Retina (tissue), 1 donor: ENCODE measurements at regions not wholly inside any gene's neighbourhood (a gene's known extent, or its start where the extent isn't known, plus 50 kb on each side); places are given as distances from the start of the nearest gene placed in this dataset.

Experiments used
- DNase-seq: peaks from one replicate; pipeline ENCODE4 v3.0.0-alpha.2; 2016

DNA sequence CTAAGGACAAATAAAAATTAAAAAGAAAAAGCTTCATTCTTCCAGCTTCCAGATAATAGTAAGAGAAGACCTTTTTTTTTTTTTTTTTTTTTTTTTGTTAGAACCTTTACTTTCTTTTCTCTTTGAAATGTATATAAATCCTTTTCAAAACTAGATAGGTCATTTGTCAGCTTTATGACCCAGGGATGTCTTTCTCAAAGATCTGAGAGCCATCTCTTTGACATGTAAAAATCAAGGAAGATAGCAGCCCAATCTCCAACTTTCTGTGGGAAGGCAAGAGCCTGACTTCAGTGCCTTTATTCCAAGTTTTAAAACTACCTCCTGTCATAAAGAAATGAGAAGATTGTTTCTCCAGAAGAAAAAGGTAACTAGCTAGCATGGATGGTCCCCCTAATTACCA is 203.3 kb upstream of the LRFN5 start:
- no peak for DNase-seq

DNA sequence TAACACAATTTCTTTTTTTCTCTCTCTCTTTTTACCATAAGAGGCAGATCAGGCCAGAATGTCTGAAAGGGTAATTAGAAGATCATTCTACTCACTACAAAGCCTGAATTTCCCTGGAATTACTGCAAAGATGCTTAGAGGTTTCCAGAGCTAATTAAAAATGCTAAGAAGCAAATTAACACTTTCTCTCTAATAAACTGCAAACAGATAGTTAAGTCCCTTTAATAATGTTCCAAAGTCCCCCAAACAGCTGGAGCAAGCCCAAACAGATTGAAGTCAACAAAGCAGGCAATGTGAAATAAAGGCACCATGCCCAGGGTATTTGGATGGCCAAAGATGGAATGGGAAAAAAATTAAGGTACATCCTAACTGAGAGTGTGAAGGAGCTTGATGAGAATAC is 208.8 kb upstream of the LRFN5 start:
- no peak for DNase-seq

DNA sequence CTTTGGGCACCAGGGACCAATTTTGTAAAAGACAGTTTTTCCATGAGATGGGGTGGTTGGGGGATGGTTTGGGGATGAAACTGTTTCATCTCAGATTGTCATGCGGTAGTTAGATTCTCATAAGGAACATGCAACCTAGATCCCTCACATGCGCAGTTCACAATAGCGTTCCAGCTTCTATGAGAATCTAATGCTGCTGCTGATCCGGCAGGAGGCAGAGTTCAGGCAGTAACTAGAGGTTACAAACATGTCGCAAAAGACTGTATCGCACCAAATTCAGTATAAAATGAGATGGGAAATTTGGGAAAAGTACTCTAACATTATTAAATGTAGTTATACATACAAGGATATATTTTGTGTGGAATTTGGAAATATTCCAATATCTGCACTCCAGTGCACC is 213.2 kb upstream of the LRFN5 start:
- no peak for DNase-seq

DNA sequence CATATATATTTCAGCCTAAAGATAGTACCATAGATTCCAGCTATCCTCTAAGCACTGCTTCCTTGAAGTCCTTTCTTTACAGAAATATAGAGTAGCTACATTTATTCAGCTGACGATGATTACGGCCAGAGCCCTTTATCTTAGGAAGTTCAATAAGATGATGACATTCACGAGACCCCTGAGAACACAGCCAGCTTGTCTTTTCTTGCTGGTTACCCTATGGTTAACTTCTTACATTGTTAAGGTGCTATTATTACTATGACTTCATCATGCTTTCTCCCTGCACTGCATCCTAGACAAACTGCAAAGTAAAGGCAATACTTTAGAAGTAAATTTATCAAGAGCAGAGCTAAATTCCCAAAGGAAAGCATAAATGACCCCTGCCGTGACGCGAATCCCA is 214.4 kb upstream of the LRFN5 start:
- DNase-seq: no peak

DNA sequence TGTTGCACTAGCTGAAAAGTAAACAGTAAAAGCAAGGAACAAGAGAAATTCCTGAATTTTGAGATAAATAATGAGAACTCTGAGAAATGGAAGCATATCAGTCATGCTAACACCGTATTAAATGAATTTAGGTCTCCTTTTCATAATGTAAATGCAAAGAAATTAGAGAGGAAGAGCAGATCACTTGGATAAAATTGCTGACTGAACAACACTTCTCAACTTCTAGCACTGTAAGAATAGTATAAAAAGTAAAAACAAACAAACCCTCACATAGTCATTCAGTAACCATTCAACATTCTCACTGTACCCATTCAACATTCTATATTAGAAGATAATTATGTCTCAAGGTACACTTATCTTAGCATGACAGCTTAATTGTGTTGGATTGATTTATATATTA is 217.3 kb upstream of the LRFN5 start:
- no peak for DNase-seq

DNA sequence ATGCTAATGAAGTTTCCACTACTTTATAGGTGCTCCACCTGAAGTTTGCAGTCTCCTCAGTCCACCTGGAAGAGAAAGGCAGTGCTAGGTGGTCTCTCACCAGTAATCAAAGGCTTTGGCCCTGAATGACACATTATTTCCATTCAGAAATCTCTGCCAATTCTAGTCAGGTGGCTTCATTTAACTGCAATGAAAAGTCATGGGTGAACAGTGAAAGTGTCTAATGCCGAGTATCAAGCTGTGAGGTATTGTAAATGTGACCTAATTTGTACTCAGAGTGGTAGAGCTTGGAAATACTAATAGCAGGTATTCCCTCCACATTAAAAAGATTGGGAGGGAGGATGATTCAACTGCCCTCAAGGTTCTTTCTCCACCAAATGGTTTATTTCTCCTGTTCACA is 220.9 kb upstream of the LRFN5 start:
- DNase-seq: no peak

DNA sequence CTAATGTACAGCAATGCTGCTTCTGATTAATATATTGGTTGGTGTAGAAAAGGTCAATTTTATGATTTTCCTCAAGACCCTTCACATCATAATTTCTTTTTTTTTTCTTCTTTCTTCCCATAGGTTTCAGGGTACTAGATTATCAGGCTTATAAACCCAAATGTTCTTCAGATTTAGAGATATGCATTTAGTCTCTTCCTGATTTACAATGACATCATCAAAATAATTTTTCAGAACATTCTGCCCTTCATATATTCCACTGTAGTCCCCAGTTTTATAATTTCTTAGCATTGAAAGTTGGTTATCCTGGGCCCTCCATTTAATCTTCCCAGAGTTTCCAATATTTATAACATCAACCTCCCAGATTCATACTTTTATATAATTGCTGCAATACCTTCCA is 226.7 kb upstream of the LRFN5 start:
- DNase-seq: no peak

DNA sequence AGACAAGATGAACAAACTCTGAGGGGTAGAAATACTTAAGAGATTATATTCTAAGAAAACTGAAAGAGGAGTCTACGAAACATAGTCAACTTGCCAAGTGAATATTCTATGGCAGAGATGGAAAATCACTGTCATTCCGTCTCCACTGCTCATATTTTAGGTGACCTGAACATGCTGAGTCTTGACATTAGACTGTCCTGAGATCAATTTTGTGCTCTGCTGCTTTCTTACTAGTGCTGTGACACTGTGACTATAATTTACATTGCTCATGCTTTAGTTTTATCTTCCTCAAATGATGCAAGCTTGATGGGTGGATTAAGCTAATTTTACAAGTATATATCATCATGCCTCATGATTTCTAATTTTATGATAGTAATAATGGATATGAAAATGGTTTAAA is 228.2 kb upstream of the LRFN5 start:
- no peak for DNase-seq

DNA sequence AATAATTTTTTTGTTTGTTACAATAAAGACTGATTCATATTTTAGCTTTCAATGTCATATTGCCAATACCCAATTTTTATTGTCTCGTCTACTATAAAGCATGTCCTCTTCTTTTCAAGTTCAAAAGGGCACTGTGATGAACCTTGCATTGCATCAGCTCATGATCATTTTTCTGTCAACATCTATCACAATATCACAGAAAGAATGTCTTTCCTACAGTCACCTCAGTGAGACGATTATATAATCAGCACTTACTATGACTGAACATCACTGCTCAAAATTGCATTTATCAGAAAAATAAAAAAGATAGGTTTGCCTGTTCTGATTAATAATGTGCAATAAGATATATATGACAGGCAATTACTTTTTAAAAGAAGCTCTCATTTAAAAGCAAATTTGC is 228.7 kb upstream of the LRFN5 start:
- DNase-seq: no peak

DNA sequence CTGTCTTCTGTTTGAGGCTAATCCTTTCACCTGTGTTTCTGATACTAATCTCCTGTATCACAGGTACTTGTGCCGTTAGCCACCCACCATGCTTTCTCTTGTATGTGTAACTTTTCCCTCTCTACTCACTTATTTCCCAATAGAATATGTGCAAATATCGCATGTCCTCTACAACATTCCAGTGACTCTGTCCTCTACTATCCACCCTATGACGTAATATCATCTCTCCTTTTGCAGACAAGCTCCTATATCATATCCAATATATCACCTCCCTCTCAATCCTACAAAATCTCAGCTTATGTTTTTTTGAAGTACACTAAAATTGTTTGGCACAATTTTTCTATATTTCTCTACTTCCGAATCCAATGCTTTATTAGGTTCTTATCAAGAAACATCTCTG is 232.6 kb upstream of the LRFN5 start:
- no peak for DNase-seq

DNA sequence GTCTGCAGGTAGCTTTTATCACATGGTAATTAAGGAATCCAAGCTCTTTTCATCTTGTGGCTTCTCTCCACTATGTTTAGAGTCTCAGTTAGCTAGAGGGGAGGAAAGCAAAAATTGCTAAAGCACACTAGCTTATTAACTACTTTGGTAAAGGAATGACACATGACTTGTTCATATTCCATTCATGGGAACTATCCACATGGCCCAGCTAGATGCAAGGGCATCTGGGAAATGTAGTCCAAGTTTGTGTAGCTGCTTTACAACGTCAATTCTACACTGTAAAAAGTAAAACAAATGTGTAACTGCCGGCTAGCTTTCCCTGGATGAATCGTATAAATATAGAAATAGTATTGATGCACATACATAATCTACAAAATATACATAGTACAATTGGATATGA is 244.5 kb upstream of the LRFN5 start:
- DNase-seq: no peak

DNA sequence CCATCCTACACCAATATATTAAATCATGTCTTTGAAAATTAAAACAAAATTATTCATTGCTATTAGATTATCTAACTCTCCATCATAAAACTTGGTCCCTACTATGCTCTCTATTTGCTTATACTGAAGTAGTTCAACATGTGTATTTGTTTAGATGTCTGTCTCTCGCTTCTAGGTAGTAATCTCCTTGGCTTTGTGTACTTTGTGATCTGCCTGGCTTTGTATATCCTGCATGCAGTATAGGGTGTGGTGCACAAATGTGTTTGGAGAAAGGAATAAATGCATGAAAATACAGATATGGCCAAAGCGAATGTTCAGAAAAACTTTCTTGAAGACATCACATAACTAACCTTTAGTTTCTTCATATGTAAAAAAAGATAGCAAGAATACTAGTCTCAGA is 246.6 kb upstream of the LRFN5 start:
- DNase-seq: no peak

DNA sequence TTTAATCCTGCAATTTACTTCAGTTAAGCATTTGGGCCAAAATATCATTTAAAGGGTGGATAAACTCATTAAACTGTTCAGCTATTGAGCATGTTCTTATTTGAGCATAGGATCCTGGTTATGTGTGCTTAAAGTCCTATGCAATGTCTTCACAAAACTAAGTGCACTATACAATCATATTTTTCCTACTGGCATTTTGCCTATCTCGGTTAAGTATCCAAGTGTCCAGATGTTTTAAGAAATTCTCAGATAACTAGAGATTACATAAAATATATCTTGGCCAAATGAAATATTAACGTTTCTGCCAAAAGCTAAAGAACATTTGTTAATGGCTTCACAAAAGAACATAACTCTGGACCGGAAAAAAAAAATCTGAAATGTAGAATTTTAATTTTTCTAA is 250.8 kb upstream of the LRFN5 start:
- no peak for DNase-seq

DNA sequence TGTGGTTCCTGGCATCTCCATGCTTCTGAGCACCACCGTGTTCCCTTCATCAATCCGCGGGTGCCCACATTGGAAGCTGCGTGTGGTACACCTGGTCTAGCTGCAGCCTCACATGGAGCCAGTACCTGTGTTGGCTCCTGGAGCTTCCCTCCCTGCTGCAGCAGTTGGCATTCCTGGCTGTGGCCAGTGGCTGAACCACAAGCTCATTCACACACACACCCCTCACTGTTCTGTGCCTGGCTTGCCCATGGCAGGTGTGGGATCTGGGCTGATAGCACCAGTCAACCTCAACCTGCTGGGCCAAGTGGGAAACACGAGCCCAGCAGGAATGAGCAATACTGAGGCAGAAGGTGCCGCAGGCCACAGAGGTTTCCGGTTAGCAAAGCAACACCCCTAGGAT is 256.2 kb upstream of the LRFN5 start:
- DNase-seq: no peak

DNA sequence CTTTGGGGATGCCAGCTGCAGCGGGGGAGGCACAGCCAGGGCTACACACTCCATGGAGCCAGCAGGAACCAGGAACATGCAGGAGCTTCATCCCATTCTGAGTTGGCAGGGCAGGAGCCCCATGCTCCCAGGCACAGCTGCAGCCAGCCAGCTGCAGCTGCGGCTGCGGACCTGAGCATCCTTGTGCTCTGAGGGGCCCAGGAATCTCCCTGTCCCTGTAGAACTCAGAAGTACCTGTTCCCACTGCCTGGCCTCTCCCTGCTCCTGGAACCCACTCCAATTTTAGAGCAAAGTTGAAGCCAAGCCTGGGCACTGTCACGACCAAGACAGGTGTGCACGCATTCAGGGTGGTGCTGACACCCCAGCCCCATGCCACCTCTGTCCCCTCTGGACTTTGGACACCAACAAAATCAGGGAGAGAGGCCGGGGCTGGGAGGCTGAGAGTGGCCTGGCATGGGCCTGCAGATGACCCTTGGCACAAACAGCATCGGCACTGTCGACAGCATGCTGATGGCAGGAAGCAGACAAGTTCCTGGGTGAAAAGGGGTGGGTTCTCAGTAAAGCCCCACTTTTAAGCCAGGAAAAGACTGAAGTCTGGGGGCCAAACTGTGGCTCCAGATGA is 257.3 kb upstream of the LRFN5 start:
- no peak for DNase-seq

DNA sequence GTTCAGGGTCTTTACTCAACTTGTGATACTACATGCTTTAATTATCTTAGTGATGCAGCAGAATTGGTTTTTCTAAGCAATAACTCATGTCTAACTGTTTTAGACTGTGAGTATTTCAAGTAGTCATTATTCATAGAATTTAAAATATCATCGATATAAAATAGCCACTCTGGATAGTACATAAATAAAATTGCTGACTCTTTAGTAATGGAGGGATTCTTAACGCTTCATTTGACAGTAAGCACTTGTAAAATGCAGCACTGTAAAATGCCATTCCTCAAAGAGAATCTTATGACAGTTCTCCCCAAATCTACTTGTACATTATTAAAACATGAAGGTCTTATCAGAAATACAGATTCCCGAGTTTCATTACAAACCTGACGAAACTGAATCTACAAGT is 262.8 kb upstream of the LRFN5 start:
- DNase-seq: no peak

DNA sequence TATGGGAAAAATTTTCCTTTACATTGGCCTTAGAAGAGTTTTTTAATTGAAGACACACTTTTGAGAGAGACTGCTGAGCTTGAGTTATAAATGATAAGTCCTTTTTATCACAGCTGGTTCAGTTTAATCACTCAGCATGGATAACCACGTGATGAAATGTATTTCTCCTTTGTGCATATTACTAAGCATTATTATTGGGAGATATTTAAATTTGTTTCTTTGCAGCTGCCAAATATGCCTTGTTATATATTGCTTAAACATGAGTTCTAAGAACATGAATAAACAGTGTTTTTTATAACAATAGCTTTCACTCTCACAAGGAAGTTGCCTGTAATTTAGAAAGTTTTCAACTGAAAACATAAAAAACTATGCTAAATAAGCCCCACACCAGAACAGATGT is 293.5 kb upstream of the LRFN5 start:
- no peak for DNase-seq

DNA sequence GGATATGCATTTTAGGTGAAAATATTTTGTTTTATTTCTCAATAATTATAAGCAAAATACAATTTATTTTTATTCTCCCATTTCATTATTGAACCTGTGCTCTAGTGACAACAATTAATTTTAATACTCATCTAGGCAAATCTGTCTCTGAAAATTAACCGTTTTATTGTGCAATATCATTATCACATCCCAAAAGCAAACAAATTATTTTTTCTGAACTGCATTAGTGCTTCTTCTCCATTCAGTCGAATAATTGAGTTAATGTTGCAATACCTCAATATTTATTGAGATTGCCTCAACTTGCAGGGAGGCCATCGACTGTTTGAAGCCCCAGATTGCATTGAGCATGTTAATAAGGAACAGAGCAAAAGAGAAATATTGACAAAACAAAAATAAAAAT is 303.2 kb upstream of the LRFN5 start:
- DNase-seq: no peak

DNA sequence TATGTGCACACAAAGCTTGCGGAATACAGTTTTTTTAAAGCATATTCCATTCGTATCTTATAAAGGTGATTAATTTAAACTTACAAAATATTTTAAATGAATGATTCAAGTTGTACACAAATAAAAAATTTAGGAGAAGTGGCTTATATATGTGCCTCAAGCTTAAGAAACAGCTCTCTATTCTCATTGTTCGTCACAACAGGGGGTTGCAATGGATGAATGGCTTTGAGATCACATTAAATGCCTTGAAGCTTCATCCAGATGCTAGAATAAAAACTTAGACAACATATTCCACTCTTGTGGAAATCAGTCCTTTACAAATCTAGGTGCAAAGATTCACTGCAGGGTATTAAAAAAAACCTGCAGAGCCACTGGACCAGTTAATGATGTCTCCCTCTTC is 303.9 kb upstream of the LRFN5 start:
- DNase-seq: peak; percentile 34

DNA sequence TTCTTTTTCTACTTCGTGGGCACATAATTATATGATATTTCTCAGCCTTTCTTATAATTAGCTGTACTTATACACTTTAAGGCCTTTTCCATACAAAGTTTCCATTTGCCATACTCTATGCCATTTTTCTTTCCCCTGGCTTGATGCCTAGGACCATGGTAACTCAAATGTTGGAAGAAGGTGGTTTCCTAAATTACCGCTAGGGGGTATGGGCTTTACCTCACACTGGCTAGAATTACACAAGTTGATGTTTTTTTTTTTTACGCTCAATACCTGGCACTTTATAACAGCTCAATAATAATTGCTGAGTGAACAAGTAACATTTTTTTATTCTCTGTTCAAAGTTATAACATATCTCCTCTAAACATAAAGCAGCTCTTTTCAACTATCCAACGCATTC is 306.8 kb upstream of the LRFN5 start:
- DNase-seq: no peak

DNA sequence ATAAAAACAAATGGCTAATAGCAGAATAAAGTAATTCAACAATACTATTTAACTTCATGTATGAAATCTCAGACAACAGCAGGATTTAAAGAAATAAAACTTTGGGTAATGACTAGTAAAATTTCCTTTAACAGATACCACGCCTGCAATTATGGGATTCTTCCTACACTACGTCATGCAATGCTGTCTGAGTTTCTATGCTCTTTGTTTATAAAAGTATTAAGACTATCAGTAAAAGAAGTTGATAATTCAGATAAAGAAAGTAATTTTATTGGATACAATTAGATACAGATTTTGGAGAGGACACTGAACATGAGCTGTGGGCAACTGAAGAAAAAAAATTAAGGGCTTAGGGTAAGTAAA is 308.4 kb upstream of the LRFN5 start:
- DNase-seq: no peak

DNA sequence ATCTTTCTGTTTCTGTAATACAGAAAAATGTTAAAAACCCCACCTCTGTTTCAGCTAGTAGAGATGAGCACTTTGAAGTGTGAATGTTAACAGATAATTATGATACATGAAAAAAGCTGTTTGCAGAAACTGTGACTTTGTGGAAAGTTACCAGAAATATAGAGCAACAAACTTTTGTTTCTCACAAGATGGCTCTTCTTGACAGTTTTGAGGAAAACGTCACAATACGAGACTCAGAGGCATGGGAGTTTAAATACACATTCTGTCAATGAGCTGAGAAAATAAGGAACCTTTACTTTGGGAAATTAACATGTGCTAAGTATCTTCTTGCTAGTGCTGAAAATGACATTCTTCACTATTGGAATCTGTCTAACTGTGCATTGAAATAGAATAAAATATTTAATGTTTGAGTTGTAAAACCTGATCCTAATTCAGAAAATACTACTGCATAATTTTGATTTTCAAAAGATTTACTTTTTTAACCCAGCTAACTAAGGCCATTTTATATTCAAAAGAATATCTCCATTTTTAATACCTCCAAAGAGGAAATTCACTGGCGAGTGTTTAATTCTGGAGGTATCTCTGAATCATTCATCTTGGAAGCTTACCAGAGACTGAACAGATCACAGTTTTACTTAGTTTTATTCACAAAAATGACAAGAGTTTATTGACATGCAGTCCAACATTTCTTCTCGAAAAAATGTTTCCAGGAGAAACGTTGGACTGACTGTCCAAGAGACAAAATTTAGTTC is 308.9 kb upstream of the LRFN5 start:
- no peak for DNase-seq

DNA sequence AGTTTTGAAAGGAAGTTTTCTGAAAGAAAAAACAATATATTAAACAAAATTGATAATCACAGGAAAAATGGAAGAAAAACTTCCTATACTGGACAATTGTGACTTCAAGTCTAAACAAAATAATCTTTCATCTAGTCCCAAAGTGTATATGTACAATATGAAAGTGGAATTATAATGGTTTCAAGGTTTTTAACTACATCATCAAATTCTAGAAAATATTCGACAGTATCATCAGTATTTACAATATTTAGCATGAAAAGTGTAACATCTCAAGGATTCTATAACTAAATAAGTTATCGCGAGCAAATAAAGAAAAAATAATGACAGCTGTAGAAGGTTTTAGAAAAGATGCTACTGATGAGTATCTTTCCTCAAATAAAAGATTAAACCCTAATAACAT is 310.9 kb upstream of the LRFN5 start:
- no peak for DNase-seq

DNA sequence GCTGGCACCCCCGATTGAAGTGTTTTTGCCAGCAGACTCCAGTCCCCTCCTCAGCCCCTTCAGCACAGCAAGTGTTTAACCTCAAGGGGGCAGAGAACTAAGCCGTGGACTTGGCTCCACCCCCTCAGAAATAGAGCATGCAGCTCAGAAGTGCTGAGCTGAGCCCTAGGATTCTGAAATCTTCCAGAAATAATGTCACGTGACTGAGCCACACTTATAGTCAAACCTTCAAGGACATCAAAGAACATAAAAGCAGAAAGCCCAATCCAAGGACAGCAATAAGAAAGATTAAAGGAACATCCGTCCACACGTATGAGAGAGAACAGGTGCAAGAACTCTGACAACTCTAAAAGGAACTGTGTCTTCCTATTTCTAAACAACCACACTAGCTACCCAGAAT is 317.7 kb upstream of the LRFN5 start:
- DNase-seq: no peak

DNA sequence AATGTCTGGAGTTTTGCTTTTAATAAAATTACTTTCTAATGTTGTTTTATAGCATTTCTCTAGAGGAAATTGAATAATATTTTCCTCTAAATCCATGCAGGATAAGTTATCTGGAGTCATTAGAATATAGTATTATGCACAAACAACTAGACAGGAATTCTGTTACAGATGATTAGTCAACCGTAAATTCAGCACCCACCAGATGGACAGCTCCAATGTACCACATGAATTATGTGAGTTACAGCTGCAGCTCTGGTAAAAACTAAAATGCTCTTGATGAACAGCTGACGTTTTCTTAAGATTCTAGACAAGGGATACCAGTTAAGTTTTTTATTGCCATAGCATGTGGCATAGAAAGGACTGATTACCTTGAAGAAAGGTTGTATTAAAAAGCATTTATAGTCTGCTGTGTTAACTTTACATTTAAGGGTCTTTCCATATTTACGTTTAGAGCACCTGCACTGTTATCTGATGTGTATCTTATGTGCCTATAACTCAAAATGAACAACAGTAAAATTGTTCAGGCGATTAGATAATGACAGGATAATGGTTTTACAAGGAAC is 321.4 kb upstream of the LRFN5 start:
- DNase-seq: peak; percentile 38
